Mucosa of rectum (tissue), 2 donors: ENCODE measurements at regions not wholly inside any gene's neighbourhood (a gene's known extent, or its start where the extent isn't known, plus 50 kb on each side); places are given as distances from the start of the nearest gene placed in this dataset.

Experiments
- H3K27ac ChIP-seq, 2 donors: one replicate each; pipeline ENCODE4 v1.7.0; 2013; ENCODE audit warnings: inconsistent platforms in 2 of 2, low read depth in 2 of 2, low read length in 2 of 2
- H3K27me3 ChIP-seq, 2 donors: one replicate each; pipeline ENCODE4 v1.7.0; 2013; ENCODE audit warnings: low read length in 2 of 2; ENCODE audit not compliant: control insufficient read depth in 2 of 2, insufficient read depth in 2 of 2
- H3K36me3 ChIP-seq, 2 donors: one replicate each; pipeline ENCODE4 v1.7.0; 2013; ENCODE audit warnings: low read length in 2 of 2; ENCODE audit not compliant: control insufficient read depth in 2 of 2, insufficient read depth in 2 of 2
- H3K4me1 ChIP-seq, 2 donors: one replicate each; pipeline ENCODE4 v1.7.0; 2013; ENCODE audit warnings: low read length in 2 of 2, mild to moderate bottlenecking in 1 of 2; ENCODE audit not compliant: control insufficient read depth in 2 of 2, insufficient read depth in 2 of 2
- H3K4me3 ChIP-seq, 2 donors: one replicate each; pipeline ENCODE4 v1.7.0; 2013; ENCODE audit warnings: low read length in 2 of 2
- H3K9ac ChIP-seq, 2 donors: one replicate each; pipeline ENCODE4 v1.7.0; 2013; ENCODE audit warnings: low read length in 2 of 2, low read depth in 1 of 2, mild to moderate bottlenecking in 1 of 2
- H3K9me3 ChIP-seq, 2 donors: one replicate each; pipeline ENCODE4 v1.7.0; 2013; ENCODE audit warnings: low read length in 2 of 2; ENCODE audit not compliant: control insufficient read depth in 2 of 2
- donor health status: healthy.
- donor health status: Normal muscosa, but diverticular disease.

GRCh38 chr5:89712134-89712700, 697.3 kb downstream of the CETN3 start:
- Histone ChIP-seq H3K4me1 (no peaks in the 10 kb centered on the region), H3K9me3 (no peaks in the 10 kb centered on the region), H3K9ac (no peak overlapping the region), H3K4me3 (no peak overlapping the region), H3K36me3 (no peaks in the 10 kb centered on the region), H3K27me3 (no peaks in the 10 kb centered on the region), H3K27ac (no peak overlapping the region)

- H3K4me1 ChIP-seq = no peaks in the 10 kb centered on the region
- H3K27ac ChIP-seq = no peak overlapping the region
- H3K9ac ChIP-seq = no peak overlapping the region
- no peaks in the 10 kb centered on the region for H3K36me3 ChIP-seq
- no peaks in the 10 kb centered on the region for H3K27me3 ChIP-seq
- H3K9me3 ChIP-seq = no peaks in the 10 kb centered on the region
- no peak overlapping the region for H3K4me3 ChIP-seq
Measured at GRCh38 chr5:89711526-89711925, 698.0 kb downstream of the CETN3 start.

GRCh38 chr5:89710006-89710405, 699.5 kb downstream of the CETN3 start:
- no peaks in the 10 kb centered on the region for H3K9me3 ChIP-seq
- H3K36me3 ChIP-seq = no peaks in the 10 kb centered on the region
- H3K27ac ChIP-seq = no peak overlapping the region
- no peak overlapping the region for H3K4me3 ChIP-seq
- H3K9ac ChIP-seq = no peak overlapping the region
- H3K27me3 ChIP-seq = no peaks in the 10 kb centered on the region
- H3K4me1 ChIP-seq = no peaks in the 10 kb centered on the region

- Histone ChIP-seq H3K4me1 (no peaks in the 10 kb centered on the region), H3K27me3 (no peaks in the 10 kb centered on the region), H3K4me3 (no peak overlapping the region), H3K27ac (no peak overlapping the region), H3K9ac (no peak overlapping the region), H3K36me3 (no peaks in the 10 kb centered on the region), H3K9me3 (no peaks in the 10 kb centered on the region)
Measured at GRCh38 chr5:89707891-89708290, 701.7 kb downstream of the CETN3 start.

GRCh38 chr5:89706731-89707130, 702.8 kb downstream of the CETN3 start:
- no peak overlapping the region for H3K27ac ChIP-seq
- no peaks in the 10 kb centered on the region for H3K4me1 ChIP-seq

GRCh38 chr5:89703817-89704216, 705.7 kb downstream of the CETN3 start:
- no peak overlapping the region for H3K27ac ChIP-seq
- no peaks in the 10 kb centered on the region for H3K36me3 ChIP-seq
- no peaks in the 10 kb centered on the region for H3K27me3 ChIP-seq
- H3K4me1 ChIP-seq = no peaks in the 10 kb centered on the region
- no peak overlapping the region for H3K4me3 ChIP-seq
- no peak overlapping the region for H3K9ac ChIP-seq
- no peaks in the 10 kb centered on the region for H3K9me3 ChIP-seq

More at GRCh38 chr5:89706731-89707130, 702.8 kb downstream of the CETN3 start:
- no peaks in the 10 kb centered on the region for H3K27me3 ChIP-seq
- no peaks in the 10 kb centered on the region for H3K9me3 ChIP-seq
- H3K9ac ChIP-seq = no peak overlapping the region
- no peaks in the 10 kb centered on the region for H3K36me3 ChIP-seq
- no peak overlapping the region for H3K4me3 ChIP-seq

GRCh38 chr5:89698028-89698427, 711.5 kb downstream of the CETN3 start:
- Histone ChIP-seq H3K9ac (no peak overlapping the region), H3K36me3 (no peaks in the 10 kb centered on the region), H3K9me3 (no peaks in the 10 kb centered on the region), H3K4me1 (no peaks in the 10 kb centered on the region), H3K4me3 (no peak overlapping the region), H3K27me3 (no peaks in the 10 kb centered on the region), H3K27ac (no peak overlapping the region)

GRCh38 chr5:89697581-89697980, 712.0 kb downstream of the CETN3 start:
- Histone ChIP-seq H3K4me3 (no peak overlapping the region), H3K27ac (no peak overlapping the region), H3K9ac (no peak overlapping the region), H3K36me3 (no peaks in the 10 kb centered on the region), H3K27me3 (no peaks in the 10 kb centered on the region), H3K9me3 (no peaks in the 10 kb centered on the region), H3K4me1 (no peaks in the 10 kb centered on the region)

GRCh38 chr5:89695371-89695770, 714.2 kb downstream of the CETN3 start:
- Histone ChIP-seq H3K4me3 (no peak overlapping the region), H3K27me3 (no peaks in the 10 kb centered on the region), H3K4me1 (no peaks in the 10 kb centered on the region), H3K27ac (no peak overlapping the region), H3K36me3 (no peaks in the 10 kb centered on the region), H3K9ac (no peak overlapping the region), H3K9me3 (no peaks in the 10 kb centered on the region)

- no peak overlapping the region for H3K4me3 ChIP-seq
- H3K4me1 ChIP-seq = no peaks in the 10 kb centered on the region
- H3K9ac ChIP-seq = no peak overlapping the region
- no peaks in the 10 kb centered on the region for H3K27me3 ChIP-seq
- no peak overlapping the region for H3K27ac ChIP-seq
- no peaks in the 10 kb centered on the region for H3K9me3 ChIP-seq
- no peaks in the 10 kb centered on the region for H3K36me3 ChIP-seq
Measured at GRCh38 chr5:89694026-89694550, 715.5 kb downstream of the CETN3 start.

GRCh38 chr5:89690331-89690730, 719.2 kb downstream of the CETN3 start:
- H3K9me3 ChIP-seq = no peaks in the 10 kb centered on the region

More at GRCh38 chr5:89690331-89690730, 719.2 kb downstream of the CETN3 start:
- no peak overlapping the region for H3K9ac ChIP-seq
- H3K27me3 ChIP-seq = no peaks in the 10 kb centered on the region
- H3K27ac ChIP-seq = no peak overlapping the region
- no peaks in the 10 kb centered on the region for H3K36me3 ChIP-seq
- no peak overlapping the region for H3K4me3 ChIP-seq
- no peaks in the 10 kb centered on the region for H3K4me1 ChIP-seq
